ENCODE measurements at regions not wholly inside any gene's neighbourhood (a gene's known extent, or its start where the extent isn't known, plus 50 kb on each side); places are given as distances from the start of the nearest gene placed in this dataset.

GRCh38 chr13:47044842-47045241, 148.0 kb upstream of the HTR2A start:
- TF ChIP-seq CTCF (conservative IDR thresholded peaks at IDR 0.05; ENCODE audit: low read depth, low read length) (no peak), MAZ (IDR thresholded peaks at IDR 0.05; ENCODE audit: borderline replicate concordance, low read depth, low read length) (no peak), BHLHE40 (IDR thresholded peaks at IDR 0.05; ENCODE audit: low read depth, low read length) (no peak), FOS (IDR thresholded peaks at IDR 0.05; ENCODE audit: low read depth, low read length) (no peak), RFX5 (IDR thresholded peaks at IDR 0.05; ENCODE audit: low read depth, low read length) (no peak), POLR2A (IDR thresholded peaks at IDR 0.05; ENCODE audit: low read depth, low read length) (no peak), SMC3 (IDR thresholded peaks at IDR 0.05; ENCODE audit: low read depth, low read length) (no peak), RAD21 (IDR thresholded peaks at IDR 0.05; ENCODE audit: low read length) (no peak), MAFK (IDR thresholded peaks at IDR 0.05; ENCODE audit: low read depth, low read length) (no peak), USF2 (IDR thresholded peaks at IDR 0.05; ENCODE audit: low read depth, low read length) (no peak), RCOR1 (IDR thresholded peaks at IDR 0.05; ENCODE audit: insufficient replicate concordance, low read length) (no peak), CEBPB (IDR thresholded peaks at IDR 0.05; ENCODE audit: low read depth, low read length) (peak; percentile 75), MXI1 (IDR thresholded peaks at IDR 0.05; ENCODE audit: borderline replicate concordance, low read depth, low read length) (no peak)
- TF ChIP-seq, protein P1, sequence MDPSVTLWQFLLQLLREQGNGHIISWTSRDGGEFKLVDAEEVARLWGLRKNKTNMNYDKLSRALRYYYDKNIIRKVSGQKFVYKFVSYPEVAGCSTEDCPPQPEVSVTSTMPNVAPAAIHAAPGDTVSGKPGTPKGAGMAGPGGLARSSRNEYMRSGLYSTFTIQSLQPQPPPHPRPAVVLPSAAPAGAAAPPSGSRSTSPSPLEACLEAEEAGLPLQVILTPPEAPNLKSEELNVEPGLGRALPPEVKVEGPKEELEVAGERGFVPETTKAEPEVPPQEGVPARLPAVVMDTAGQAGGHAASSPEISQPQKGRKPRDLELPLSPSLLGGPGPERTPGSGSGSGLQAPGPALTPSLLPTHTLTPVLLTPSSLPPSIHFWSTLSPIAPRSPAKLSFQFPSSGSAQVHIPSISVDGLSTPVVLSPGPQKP (IDR thresholded peaks at IDR 0.05; ENCODE audit: borderline replicate concordance, low read depth, low read length), result no peak
